ENCODE measurements at regions not wholly inside any gene's neighbourhood (a gene's known extent, or its start where the extent isn't known, plus 50 kb on each side); places are given as distances from the start of the nearest gene placed in this dataset.

GRCh38 chr7:16069998-16070397, 351.3 kb downstream of the CRPPA start:
- no peak overlapping the region for H3K4me2 ChIP-seq (ENCODE audit: low read length)
- H3K9me2 ChIP-seq (replicated peaks; ENCODE audit: control insufficient read depth, low read length) = no peaks in the 10 kb centered on the region
- peaks cover 9% of the 10 kb centered on the region; the same call in 1 of the 2 replicates for H3K27me3 ChIP-seq (ENCODE audit: control insufficient read depth, low read length)
- H4K20me1 ChIP-seq (ENCODE audit: control insufficient read depth, insufficient read depth, low read depth, low read length) = no peaks in the 10 kb centered on the region
- no peaks in the 10 kb centered on the region for H3F3A ChIP-seq (ENCODE audit: control insufficient read depth, insufficient read depth)
- 0 out of 2 replicates have a peak, but pooled peaks cover 3% of the 10 kb centered on the region for H3K4me1 ChIP-seq (ENCODE audit: control insufficient read depth, low read length)
- TF ChIP-seq EZH2phosphoT487 (IDR thresholded peaks at IDR 0.05; ENCODE audit: borderline replicate concordance, low read length) = no peak
- TF ChIP-seq CTCF (IDR thresholded peaks at IDR 0.05; ENCODE audit: low read depth, low read length, poor library complexity, severe bottlenecking) = no peak
- H3K27ac ChIP-seq (ENCODE audit: low read depth, low read length) = no peak overlapping the region
- no peaks in the 10 kb centered on the region for H3K36me3 ChIP-seq (ENCODE audit: control insufficient read depth, low read length)
- no peak overlapping the region for H3K4me3 ChIP-seq (ENCODE audit: low read length)
- H3K9me3 ChIP-seq (ENCODE audit: control insufficient read depth, insufficient read depth, low read length) = no peaks in the 10 kb centered on the region
- H3K79me2 ChIP-seq (ENCODE audit: control insufficient read depth, low read length) = no peaks in the 10 kb centered on the region

DNA sequence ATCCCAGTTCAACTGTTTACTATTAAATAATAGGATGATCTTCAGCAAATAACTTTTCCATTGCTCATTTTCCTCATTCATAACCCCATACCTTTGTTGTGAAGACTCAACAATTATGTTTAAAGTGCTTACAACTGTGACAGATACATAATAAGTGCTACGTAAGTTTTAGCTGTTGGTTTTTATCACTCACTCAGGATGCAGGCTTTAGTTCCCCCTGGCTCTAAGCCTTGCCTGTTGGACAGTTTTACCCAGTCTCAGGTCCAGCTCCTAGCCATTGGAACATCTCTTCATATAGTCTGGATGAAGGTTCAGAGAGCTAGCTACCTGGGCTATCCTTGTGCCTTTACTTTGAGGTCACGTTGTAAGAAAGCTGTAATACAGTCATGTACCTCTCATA, 353.2 kb downstream of the CRPPA start:
- no peaks in the 10 kb centered on the region for H3K9me3 ChIP-seq (ENCODE audit: control insufficient read depth, insufficient read depth, low read length)
- no peak overlapping the region for H3K27ac ChIP-seq (ENCODE audit: low read depth, low read length)
- no peaks in the 10 kb centered on the region for H4K20me1 ChIP-seq (ENCODE audit: control insufficient read depth, insufficient read depth, low read depth, low read length)
- no peaks in the 10 kb centered on the region for H3K9me2 ChIP-seq (replicated peaks; ENCODE audit: control insufficient read depth, low read length)
- H3K4me3 ChIP-seq (ENCODE audit: low read length) = no peak overlapping the region
- no peaks in the 10 kb centered on the region for H3K36me3 ChIP-seq (ENCODE audit: control insufficient read depth, low read length)
- H3K4me1 ChIP-seq (ENCODE audit: control insufficient read depth, low read length) = 0 out of 2 replicates have a peak, but pooled peaks cover 3% of the 10 kb centered on the region
- H3K4me2 ChIP-seq (ENCODE audit: low read length) = no peak overlapping the region
- TF ChIP-seq EZH2phosphoT487 (IDR thresholded peaks at IDR 0.05; ENCODE audit: borderline replicate concordance, low read length) (no peak), CTCF (IDR thresholded peaks at IDR 0.05; ENCODE audit: low read depth, low read length, poor library complexity, severe bottlenecking) (no peak)
- no peaks in the 10 kb centered on the region for H3K79me2 ChIP-seq (ENCODE audit: control insufficient read depth, low read length)
- H3K27me3 ChIP-seq (ENCODE audit: control insufficient read depth, low read length) = 0 out of 2 replicates have a peak, but pooled peaks cover 3% of the 10 kb centered on the region
- H3F3A ChIP-seq (ENCODE audit: control insufficient read depth, insufficient read depth) = no peaks in the 10 kb centered on the region

DNA sequence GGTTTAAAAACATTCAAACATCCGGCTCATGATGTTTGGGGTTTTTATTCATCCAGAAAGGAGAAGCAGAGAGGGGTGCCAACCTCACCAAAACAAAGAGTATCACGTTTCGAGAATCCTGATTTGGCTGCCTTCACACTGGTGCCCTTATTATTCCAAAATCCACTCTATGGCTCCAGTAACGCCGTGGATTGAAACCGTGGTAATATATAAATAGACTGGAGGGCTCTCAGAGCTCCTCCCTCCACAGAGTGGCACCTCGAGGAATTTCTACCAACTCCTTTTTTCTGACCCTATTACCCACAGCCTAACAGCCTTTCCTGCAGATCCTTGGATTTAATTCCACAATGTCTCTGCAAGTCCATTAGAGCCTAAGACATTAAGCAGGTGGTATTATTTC, 353.6 kb downstream of the CRPPA start:
- no peaks in the 10 kb centered on the region for H4K20me1 ChIP-seq (ENCODE audit: control insufficient read depth, insufficient read depth, low read depth, low read length)
- no peaks in the 10 kb centered on the region for H3F3A ChIP-seq (ENCODE audit: control insufficient read depth, insufficient read depth)
- H3K4me1 ChIP-seq (ENCODE audit: control insufficient read depth, low read length) = 0 out of 2 replicates have a peak, but pooled peaks cover 3% of the 10 kb centered on the region
- no peaks in the 10 kb centered on the region for H3K36me3 ChIP-seq (ENCODE audit: control insufficient read depth, low read length)
- H3K27ac ChIP-seq (ENCODE audit: low read depth, low read length) = no peak overlapping the region
- no peak overlapping the region for H3K4me3 ChIP-seq (ENCODE audit: low read length)
- 0 out of 2 replicates have a peak, but pooled peaks cover 3% of the 10 kb centered on the region for H3K27me3 ChIP-seq (ENCODE audit: control insufficient read depth, low read length)
- no peaks in the 10 kb centered on the region for H3K79me2 ChIP-seq (ENCODE audit: control insufficient read depth, low read length)
- H3K9me3 ChIP-seq (ENCODE audit: control insufficient read depth, insufficient read depth, low read length) = no peaks in the 10 kb centered on the region
- no peak overlapping the region for H3K4me2 ChIP-seq (ENCODE audit: low read length)
- H3K9me2 ChIP-seq (replicated peaks; ENCODE audit: control insufficient read depth, low read length) = no peaks in the 10 kb centered on the region
- no peak for TF ChIP-seq EZH2phosphoT487 (IDR thresholded peaks at IDR 0.05; ENCODE audit: borderline replicate concordance, low read length)

DNA sequence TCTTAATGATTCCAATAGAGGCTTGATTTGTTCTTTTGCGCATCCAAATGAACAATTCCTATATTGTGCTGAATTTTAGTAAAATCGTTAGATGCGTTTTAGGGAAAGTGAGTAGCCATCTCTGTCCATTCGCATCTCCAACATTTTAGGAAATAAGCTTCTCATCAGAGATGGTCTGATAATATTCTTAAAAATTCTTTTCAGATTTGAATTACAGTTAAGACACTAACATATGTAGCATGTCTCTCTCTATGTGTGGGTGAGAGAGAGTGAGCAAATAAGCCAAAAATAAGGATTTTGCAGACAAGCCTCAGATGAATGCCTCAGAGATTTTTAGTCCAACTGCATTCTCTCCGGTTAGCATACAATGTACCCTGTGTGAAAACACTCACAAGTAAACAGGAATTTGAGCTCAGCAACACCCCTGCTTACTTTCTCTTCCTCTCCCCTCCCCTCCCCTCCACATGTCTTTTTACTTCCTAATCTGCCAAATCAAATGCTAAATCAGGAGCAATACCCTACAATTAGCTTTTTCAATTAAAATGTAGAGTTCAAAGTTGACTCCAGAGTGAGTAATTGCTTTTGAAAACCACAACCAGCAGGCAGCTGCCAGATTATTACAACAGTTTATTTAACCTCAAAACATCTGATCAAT, 354.4 kb downstream of the CRPPA start:
- Histone ChIP-seq H3K27me3 (ENCODE audit: control insufficient read depth, low read length) (0 out of 2 replicates have a peak, but pooled peaks cover 3% of the 10 kb centered on the region), H3K27ac (ENCODE audit: low read depth, low read length) (no peak overlapping the region), H3K36me3 (ENCODE audit: control insufficient read depth, low read length) (no peaks in the 10 kb centered on the region), H3K9me3 (ENCODE audit: control insufficient read depth, insufficient read depth, low read length) (no peaks in the 10 kb centered on the region), H4K20me1 (ENCODE audit: control insufficient read depth, insufficient read depth, low read depth, low read length) (no peaks in the 10 kb centered on the region), H3K4me2 (ENCODE audit: low read length) (no peak overlapping the region), H3K79me2 (ENCODE audit: control insufficient read depth, low read length) (no peaks in the 10 kb centered on the region), H3K9me2 (replicated peaks; ENCODE audit: control insufficient read depth, low read length) (no peaks in the 10 kb centered on the region), H3F3A (ENCODE audit: control insufficient read depth, insufficient read depth) (no peaks in the 10 kb centered on the region), H3K4me1 (ENCODE audit: control insufficient read depth, low read length) (0 out of 2 replicates have a peak, but pooled peaks cover 3% of the 10 kb centered on the region), H3K4me3 (ENCODE audit: low read length) (no peak overlapping the region)
- TF ChIP-seq CTCF (IDR thresholded peaks at IDR 0.05; ENCODE audit: low read depth, low read length, poor library complexity, severe bottlenecking) = no peak
- no peak for TF ChIP-seq EZH2phosphoT487 (IDR thresholded peaks at IDR 0.05; ENCODE audit: borderline replicate concordance, low read length)

Measured in DOHH2 (cell line).